Activated CD8-positive, alpha-beta memory T cell treated with anti-CD3 and anti-CD28 coated beads for 1 hour (primary cell): ENCODE measurements at regions not wholly inside any gene's neighbourhood (a gene's known extent, or its start where the extent isn't known, plus 50 kb on each side); places are given as distances from the start of the nearest gene placed in this dataset.

Experiments
- DNase-seq, 2 donors: peaks; one replicate each; pipeline ENCODE4 v3.0.0-alpha.2; 2020; ENCODE audit warnings: low read depth in 1 of 2; ENCODE audit errors: extremely low read depth in 1 of 2

GRCh38 chr11:129723146-129723760 lies 92.4 kb upstream of the TMEM45B start:
- DNase-seq: no peak

- DNase-seq: no peak
These were observed 91.9 kb upstream of the TMEM45B start for GRCh38 chr11:129723761-129724162.

- no peak for DNase-seq
These were observed 90.8 kb upstream of the TMEM45B start for GRCh38 chr11:129724866-129725265.

- DNase-seq: no peak
These were observed 89.5 kb upstream of the TMEM45B start for GRCh38 chr11:129726179-129726578.

GRCh38 chr11:129728581-129728980 lies 87.1 kb upstream of the TMEM45B start:
- DNase-seq: no peak

- DNase-seq: no peak
These were observed 86.4 kb upstream of the TMEM45B start for GRCh38 chr11:129729216-129729615.

GRCh38 chr11:129729823-129730222 lies 85.8 kb upstream of the TMEM45B start:
- no peak for DNase-seq

- no peak for DNase-seq
These were observed 84.3 kb upstream of the TMEM45B start for GRCh38 chr11:129731316-129731715.

GRCh38 chr11:129732941-129733340 lies 82.7 kb upstream of the TMEM45B start:
- no peak for DNase-seq

GRCh38 chr11:129733384-129733783 lies 82.3 kb upstream of the TMEM45B start:
- no peak for DNase-seq

- no peak for DNase-seq
These were observed 81.7 kb upstream of the TMEM45B start for GRCh38 chr11:129733981-129734380.

- DNase-seq: no peak
These were observed 81.0 kb upstream of the TMEM45B start for GRCh38 chr11:129734654-129735053.

GRCh38 chr11:129737831-129738230 lies 77.8 kb upstream of the TMEM45B start:
- no peak for DNase-seq

GRCh38 chr11:129738242-129738641 lies 77.4 kb upstream of the TMEM45B start:
- no peak for DNase-seq

GRCh38 chr11:129739339-129739738 lies 76.3 kb upstream of the TMEM45B start:
- no peak for DNase-seq

GRCh38 chr11:129740125-129740719 lies 75.4 kb upstream of the TMEM45B start:
- DNase-seq: no peak

- DNase-seq: no peak
These were observed 72.4 kb upstream of the TMEM45B start for GRCh38 chr11:129743112-129743815.

GRCh38 chr11:129747071-129747470 lies 68.6 kb upstream of the TMEM45B start:
- DNase-seq: no peak

- no peak for DNase-seq
These were observed 66.5 kb upstream of the TMEM45B start for GRCh38 chr11:129749141-129749540.

GRCh38 chr11:129750343-129751292 lies 65.0 kb upstream of the TMEM45B start:
- peak; percentile 39 to 68 for DNase-seq

- no peak for DNase-seq
These were observed 64.1 kb upstream of the TMEM45B start for GRCh38 chr11:129751511-129751910.
